Astrocyte of the spinal cord (primary cell): ENCODE measurements at regions not wholly inside any gene's neighbourhood (a gene's known extent, or its start where the extent isn't known, plus 50 kb on each side); places are given as distances from the start of the nearest gene placed in this dataset.

Experiments
- DNase-seq: peaks from one replicate; pipeline ENCODE4 v3.0.0; 2011; ENCODE audit warnings: low read depth, low spot score
- H3K4me3 ChIP-seq: 2 replicates; pipeline ENCODE4 v1.5.1; 2011; ENCODE audit warnings: low read depth, mild to moderate bottlenecking, low read length, moderate library complexity
- CTCF ChIP-seq: IDR thresholded peaks from 2 replicates; pipeline ENCODE4 v1.5.1; 2012; ENCODE audit warnings: low read depth, mild to moderate bottlenecking, low read length, inconsistent platforms
- in situ Hi-C: cut with HindIII; loops from 2 replicates; pipeline ENCODE4 v1.10.0; 2017; ENCODE audit warnings: low sequenced_read_pairs

- TF ChIP-seq CTCF = no peak
- in situ Hi-C loops = no loop called here
- no peak overlapping the region for H3K4me3 ChIP-seq
- no peak for DNase-seq
Measured at GRCh38 chr1:5812295-5812694, 179.9 kb downstream of the NPHP4 start.

- no peak for TF ChIP-seq CTCF
- in situ Hi-C loops = no loop called here
- H3K4me3 ChIP-seq = no peak overlapping the region
- DNase-seq = no peak
Measured at GRCh38 chr1:5811419-5811818, 180.8 kb downstream of the NPHP4 start.

- in situ Hi-C loops = no loop called here
- no peak overlapping the region for H3K4me3 ChIP-seq
- no peak for TF ChIP-seq CTCF
- no peak for DNase-seq
Measured at GRCh38 chr1:5810553-5811270, 181.5 kb downstream of the NPHP4 start.

GRCh38 chr1:5810131-5810530 lies 182.1 kb downstream of the NPHP4 start:
- in situ Hi-C loops = no loop called here
- TF ChIP-seq CTCF = no peak

GRCh38 chr1:5809207-5809788 lies 182.9 kb downstream of the NPHP4 start:
- no peak for DNase-seq
- in situ Hi-C loops = no loop called here
- H3K4me3 ChIP-seq = no peak overlapping the region
- TF ChIP-seq CTCF = no peak

More at GRCh38 chr1:5810131-5810530, 182.1 kb downstream of the NPHP4 start:
- H3K4me3 ChIP-seq = no peak overlapping the region
- DNase-seq = no peak

GRCh38 chr1:5803851-5804250 lies 188.4 kb downstream of the NPHP4 start:
- in situ Hi-C loops = no loop called here
- no peak overlapping the region for H3K4me3 ChIP-seq
- TF ChIP-seq CTCF = no peak
- DNase-seq = no peak
